ENCODE measurements at regions not wholly inside any gene's neighbourhood (a gene's known extent, or its start where the extent isn't known, plus 50 kb on each side); places are given as distances from the start of the nearest gene placed in this dataset.
A peak's percentile ranks its signal among the peaks of the same experiment; 100 is the strongest.
"Not testable (repeated sequence)": the region's sequence is repeated elsewhere in the genome, so short reads cannot be mapped to it uniquely, and the experiment has no call there.

DNA sequence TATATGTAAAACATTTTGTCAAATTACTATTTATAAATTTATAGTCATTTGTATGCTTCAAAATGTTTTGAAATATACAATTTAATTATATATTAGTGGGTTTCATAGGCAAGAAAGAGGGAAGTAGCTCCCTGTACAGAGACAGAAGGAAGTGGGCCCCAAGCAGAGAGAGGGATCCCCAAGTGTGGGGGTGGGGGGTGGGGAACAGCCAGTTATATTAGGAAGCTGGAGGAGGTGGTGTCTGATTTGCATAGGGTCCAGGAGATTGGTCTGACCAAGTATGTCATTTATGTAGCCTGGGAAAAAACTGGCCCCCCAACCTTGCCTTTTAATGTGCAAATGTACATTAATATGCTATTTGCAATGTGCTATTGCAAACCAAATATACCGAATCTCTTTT lies 76.5 kb upstream of the ZSWIM2 start:
- TF ChIP-seq, protein P1, sequence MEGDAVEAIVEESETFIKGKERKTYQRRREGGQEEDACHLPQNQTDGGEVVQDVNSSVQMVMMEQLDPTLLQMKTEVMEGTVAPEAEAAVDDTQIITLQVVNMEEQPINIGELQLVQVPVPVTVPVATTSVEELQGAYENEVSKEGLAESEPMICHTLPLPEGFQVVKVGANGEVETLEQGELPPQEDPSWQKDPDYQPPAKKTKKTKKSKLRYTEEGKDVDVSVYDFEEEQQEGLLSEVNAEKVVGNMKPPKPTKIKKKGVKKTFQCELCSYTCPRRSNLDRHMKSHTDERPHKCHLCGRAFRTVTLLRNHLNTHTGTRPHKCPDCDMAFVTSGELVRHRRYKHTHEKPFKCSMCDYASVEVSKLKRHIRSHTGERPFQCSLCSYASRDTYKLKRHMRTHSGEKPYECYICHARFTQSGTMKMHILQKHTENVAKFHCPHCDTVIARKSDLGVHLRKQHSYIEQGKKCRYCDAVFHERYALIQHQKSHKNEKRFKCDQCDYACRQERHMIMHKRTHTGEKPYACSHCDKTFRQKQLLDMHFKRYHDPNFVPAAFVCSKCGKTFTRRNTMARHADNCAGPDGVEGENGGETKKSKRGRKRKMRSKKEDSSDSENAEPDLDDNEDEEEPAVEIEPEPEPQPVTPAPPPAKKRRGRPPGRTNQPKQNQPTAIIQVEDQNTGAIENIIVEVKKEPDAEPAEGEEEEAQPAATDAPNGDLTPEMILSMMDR (conservative IDR thresholded peaks at IDR 0.05; ENCODE audit: low read depth): no peak
- no peak for DNase-seq (ENCODE audit: low spot score)
- POLR2A ChIA-PET (ENCODE audit: low non-redundant PET): no interaction called here

DNA sequence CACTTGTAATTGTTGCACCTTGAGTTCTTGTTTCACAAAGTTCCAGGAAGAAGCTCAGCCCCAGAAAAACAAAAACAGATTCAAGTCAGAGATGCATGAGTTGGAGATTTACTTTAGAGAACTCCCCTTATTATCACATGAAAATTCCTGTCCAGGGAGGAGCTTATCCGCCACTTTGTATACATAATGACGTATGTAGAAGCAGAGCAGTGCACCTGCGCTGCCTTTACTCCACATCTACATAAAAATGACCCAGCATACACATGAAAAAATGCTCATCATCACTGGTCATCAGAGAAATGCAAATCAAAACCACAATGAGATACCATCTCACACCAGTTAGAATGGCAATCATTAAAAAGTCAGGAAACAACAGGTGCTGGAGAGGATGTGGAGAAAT lies 73.3 kb upstream of the ZSWIM2 start:
- POLR2A ChIA-PET (ENCODE audit: low non-redundant PET): interaction anchor here (0.6 kb wide), 1 partner anchor 20 kb away, joined by 3 read pairs; no protein-coding TSS in a partner anchor
- CTCF ChIA-PET: interaction anchor here (0.6 kb wide), 1 partner anchor 1148 kb away, joined by 4 read pairs; no protein-coding TSS in a partner anchor

More for the DNA sequence above, 76.5 kb upstream of the ZSWIM2 start:
- CTCF ChIA-PET: no interaction called here
- no peak overlapping the region for H3K27ac ChIP-seq

DNA sequence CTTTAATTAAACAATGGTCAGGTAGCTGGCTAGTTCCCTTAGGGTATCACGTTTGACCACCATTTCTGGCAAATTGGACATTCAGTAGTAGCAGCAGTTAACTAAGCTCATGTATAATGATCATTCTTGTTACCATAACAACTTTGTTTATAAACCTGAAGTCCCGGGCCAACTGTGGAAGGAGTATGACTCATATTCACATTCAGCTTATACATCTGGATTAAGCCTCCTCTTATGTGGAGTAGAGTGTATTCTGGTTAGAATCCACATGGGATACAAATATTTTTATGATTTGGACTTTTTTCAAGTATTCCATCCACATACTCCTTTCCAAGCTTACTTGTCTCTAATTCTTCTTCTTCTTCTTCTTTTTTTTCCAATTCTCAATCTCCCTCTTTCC lies 70.3 kb upstream of the ZSWIM2 start:
- ChIA-PET POLR2A (ENCODE audit: low non-redundant PET) (no interaction called here), CTCF (interaction anchor here (0.7 to 1.0 kb wide), 3 partner anchors 46 to 683 kb away, joined by 3 to 5 read pairs (median 4); no protein-coding TSS in a partner anchor)

More for the DNA sequence above, 73.3 kb upstream of the ZSWIM2 start:
- DNase-seq (ENCODE audit: low spot score); H3K27ac ChIP-seq: not testable (repeated sequence)

DNA sequence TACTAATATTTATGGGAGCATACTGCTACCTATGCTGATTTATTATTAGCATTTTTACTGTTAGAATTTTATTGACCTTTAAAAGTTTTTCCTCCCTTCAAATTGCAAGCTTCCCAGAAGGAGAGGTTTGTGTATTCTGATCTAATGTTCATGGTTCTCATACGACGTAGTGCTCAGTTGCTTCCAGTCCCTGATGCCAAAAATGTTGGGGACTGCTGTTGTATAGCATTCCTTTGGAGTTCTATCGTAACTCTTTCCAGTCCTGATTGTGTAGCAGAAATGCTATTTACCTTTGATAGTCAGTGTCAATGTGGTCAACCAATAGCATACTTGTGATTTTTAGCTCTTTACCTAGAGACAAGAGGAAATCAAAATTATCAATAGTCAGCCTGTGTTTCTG lies 69.5 kb upstream of the ZSWIM2 start:
- TF ChIP-seq, protein P1 (conservative IDR thresholded peaks at IDR 0.05; ENCODE audit: low read depth): no peak
- no peak for DNase-seq (ENCODE audit: low spot score)
- ChIA-PET POLR2A (ENCODE audit: low non-redundant PET) (no interaction called here), CTCF (interaction anchor here (0.6 kb wide), 1 partner anchor 11 kb away, joined by 3 read pairs; no protein-coding TSS in a partner anchor)
- H3K27ac ChIP-seq: no peak overlapping the region

More for the DNA sequence above, 70.3 kb upstream of the ZSWIM2 start:
- TF ChIP-seq, protein P1 (conservative IDR thresholded peaks at IDR 0.05; ENCODE audit: low read depth): no peak
- no peak overlapping the region for H3K27ac ChIP-seq
- peak; percentile 51 for DNase-seq (ENCODE audit: low spot score)

DNA sequence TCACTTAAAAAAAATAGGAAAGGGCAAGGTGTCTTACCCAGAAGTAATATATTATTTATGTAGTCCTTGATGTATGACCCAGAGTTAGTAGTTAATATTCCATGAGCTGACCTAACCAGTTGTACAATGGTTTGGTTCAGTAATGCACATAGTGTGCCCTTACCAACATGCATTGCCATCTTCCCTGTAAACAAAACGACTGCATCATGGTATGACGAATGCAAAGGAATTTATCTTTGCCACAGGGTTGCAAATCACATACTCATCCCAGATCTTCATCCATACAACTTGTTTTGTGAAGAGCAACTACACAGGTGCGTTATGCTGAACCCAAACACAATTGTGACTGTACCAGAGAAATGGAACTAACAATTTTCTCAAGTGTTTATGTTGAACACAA lies 68.9 kb upstream of the ZSWIM2 start:
- DNase-seq (ENCODE audit: low spot score): no peak
- H3K27ac ChIP-seq: no peak overlapping the region
- TF ChIP-seq, protein P1 (conservative IDR thresholded peaks at IDR 0.05; ENCODE audit: low read depth): no peak
- CTCF ChIA-PET: no interaction called here
- POLR2A ChIA-PET (ENCODE audit: low non-redundant PET): no interaction called here

DNA sequence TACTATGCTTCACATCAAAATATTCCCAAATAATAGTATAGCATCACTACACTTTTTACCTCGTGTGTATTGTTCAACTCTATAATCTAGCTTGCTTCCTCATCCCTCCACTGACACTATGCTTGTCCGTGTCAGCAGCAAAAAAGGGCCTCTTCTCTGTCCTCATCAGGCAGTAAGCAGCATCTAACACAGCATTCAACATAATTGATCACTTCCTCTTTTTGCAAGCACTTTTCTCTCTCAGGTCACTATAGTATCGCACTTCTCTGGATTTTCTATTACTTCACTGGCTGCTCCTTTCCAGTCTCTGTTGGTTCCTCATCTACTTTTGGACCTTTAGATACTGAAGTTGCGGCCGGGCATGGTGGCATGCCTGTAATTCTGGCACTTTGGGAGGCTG lies 64.9 kb upstream of the ZSWIM2 start:
- POLR2A ChIA-PET (ENCODE audit: low non-redundant PET): no interaction called here
- TF ChIP-seq, protein P1 (conservative IDR thresholded peaks at IDR 0.05; ENCODE audit: low read depth): no peak
- CTCF ChIA-PET: interaction anchor here (0.7 kb wide), 1 partner anchor 146 kb away, joined by 4 read pairs; no protein-coding TSS in a partner anchor
- no peak for DNase-seq (ENCODE audit: low spot score)
- H3K27ac ChIP-seq: no peak overlapping the region

DNA sequence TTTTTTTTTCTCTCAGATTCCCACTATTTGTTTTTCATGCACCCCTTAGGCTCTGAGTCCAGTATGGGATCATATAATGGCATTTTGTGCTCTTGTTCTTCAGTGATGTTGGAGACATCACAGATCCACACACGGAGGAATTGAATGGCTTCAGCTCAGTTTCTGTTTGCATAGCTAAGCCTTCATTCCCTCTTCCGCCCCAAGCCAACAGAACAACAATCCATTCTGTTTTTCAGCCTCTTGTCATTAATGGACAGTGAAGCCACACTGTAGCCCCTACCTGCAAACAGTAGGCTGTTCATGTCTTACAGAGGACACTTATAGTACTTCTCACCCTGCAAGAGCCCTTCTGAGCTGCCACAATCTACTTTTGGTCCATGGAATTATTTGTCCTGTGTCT lies 64.0 kb upstream of the ZSWIM2 start:
- ChIA-PET CTCF (no interaction called here), POLR2A (ENCODE audit: low non-redundant PET) (no interaction called here)
- TF ChIP-seq, protein P1 (conservative IDR thresholded peaks at IDR 0.05; ENCODE audit: low read depth): no peak
- no peak overlapping the region for H3K27ac ChIP-seq
- DNase-seq (ENCODE audit: low spot score): no peak

Measured in RWPE1 (cell line).